ENCODE measurements at regions not wholly inside any gene's neighbourhood (a gene's known extent, or its start where the extent isn't known, plus 50 kb on each side); places are given as distances from the start of the nearest gene placed in this dataset.

- no peak for DNase-seq
- no peaks in the 10 kb centered on the region for H3K4me1 ChIP-seq
- H3K27ac ChIP-seq: no peak overlapping the region
- intact Hi-C loops (cut with DNase I; ENCODE audit: low total_unique reads): no loop called here
- H3K4me3 ChIP-seq: no peak overlapping the region
- no peaks in the 10 kb centered on the region for H3K9me3 ChIP-seq
- WGBS, 2 donors: 70 to 80% methylated on average over 2 of the region's 2 CpGs
- H3K36me3 ChIP-seq (ENCODE audit: low read depth, missing control alignments): no peaks in the 10 kb centered on the region
- no peak for TF ChIP-seq POLR2A (IDR thresholded peaks at IDR 0.05)
- TF ChIP-seq, protein P1, sequence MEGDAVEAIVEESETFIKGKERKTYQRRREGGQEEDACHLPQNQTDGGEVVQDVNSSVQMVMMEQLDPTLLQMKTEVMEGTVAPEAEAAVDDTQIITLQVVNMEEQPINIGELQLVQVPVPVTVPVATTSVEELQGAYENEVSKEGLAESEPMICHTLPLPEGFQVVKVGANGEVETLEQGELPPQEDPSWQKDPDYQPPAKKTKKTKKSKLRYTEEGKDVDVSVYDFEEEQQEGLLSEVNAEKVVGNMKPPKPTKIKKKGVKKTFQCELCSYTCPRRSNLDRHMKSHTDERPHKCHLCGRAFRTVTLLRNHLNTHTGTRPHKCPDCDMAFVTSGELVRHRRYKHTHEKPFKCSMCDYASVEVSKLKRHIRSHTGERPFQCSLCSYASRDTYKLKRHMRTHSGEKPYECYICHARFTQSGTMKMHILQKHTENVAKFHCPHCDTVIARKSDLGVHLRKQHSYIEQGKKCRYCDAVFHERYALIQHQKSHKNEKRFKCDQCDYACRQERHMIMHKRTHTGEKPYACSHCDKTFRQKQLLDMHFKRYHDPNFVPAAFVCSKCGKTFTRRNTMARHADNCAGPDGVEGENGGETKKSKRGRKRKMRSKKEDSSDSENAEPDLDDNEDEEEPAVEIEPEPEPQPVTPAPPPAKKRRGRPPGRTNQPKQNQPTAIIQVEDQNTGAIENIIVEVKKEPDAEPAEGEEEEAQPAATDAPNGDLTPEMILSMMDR (IDR thresholded peaks at IDR 0.05): no peak
- no peaks in the 10 kb centered on the region for H3K27me3 ChIP-seq
Observed at GRCh38 chr13:67961331-67961730, 731.2 kb upstream of the PCDH9 start.

GRCh38 chr13:67951431-67951830 lies 721.3 kb upstream of the PCDH9 start:
- no peak for DNase-seq
- 87 to 91% methylated on average over 2 of the region's 2 CpGs for WGBS, 2 donors
- no peaks in the 10 kb centered on the region for H3K27me3 ChIP-seq
- no peaks in the 10 kb centered on the region for H3K9me3 ChIP-seq
- no peaks in the 10 kb centered on the region for H3K4me1 ChIP-seq
- no peaks in the 10 kb centered on the region for H3K36me3 ChIP-seq (ENCODE audit: low read depth, missing control alignments)
- intact Hi-C loops (cut with DNase I; ENCODE audit: low total_unique reads): no loop called here
- H3K4me3 ChIP-seq: no peak overlapping the region
- TF ChIP-seq POLR2A (IDR thresholded peaks at IDR 0.05): no peak
- TF ChIP-seq, protein P1 (IDR thresholded peaks at IDR 0.05): no peak
- no peak overlapping the region for H3K27ac ChIP-seq

- no peaks in the 10 kb centered on the region for H3K36me3 ChIP-seq (ENCODE audit: low read depth, missing control alignments)
- H3K4me3 ChIP-seq: no peak overlapping the region
- 79 to 88% methylated on average over 3 of the region's 3 CpGs for WGBS, 2 donors
- no peaks in the 10 kb centered on the region for H3K27me3 ChIP-seq
- no peaks in the 10 kb centered on the region for H3K4me1 ChIP-seq
- TF ChIP-seq, protein P1 (IDR thresholded peaks at IDR 0.05): no peak
- no peak for TF ChIP-seq POLR2A (IDR thresholded peaks at IDR 0.05)
- no peak overlapping the region for H3K27ac ChIP-seq
- DNase-seq: no peak
- no peaks in the 10 kb centered on the region for H3K9me3 ChIP-seq
- intact Hi-C loops (cut with DNase I; ENCODE audit: low total_unique reads): no loop called here
Observed at GRCh38 chr13:67950603-67951002, 720.5 kb upstream of the PCDH9 start.

GRCh38 chr13:67946131-67946530 lies 716.0 kb upstream of the PCDH9 start:
- TF ChIP-seq, protein P1 (IDR thresholded peaks at IDR 0.05): no peak
- no peak for TF ChIP-seq POLR2A (IDR thresholded peaks at IDR 0.05)
- 76 to 85% methylated on average over 4 of the region's 4 CpGs for WGBS, 2 donors
- no peaks in the 10 kb centered on the region for H3K27me3 ChIP-seq
- intact Hi-C loops (cut with DNase I; ENCODE audit: low total_unique reads): no loop called here
- H3K4me3 ChIP-seq: no peak overlapping the region
- H3K27ac ChIP-seq: no peak overlapping the region
- no peaks in the 10 kb centered on the region for H3K4me1 ChIP-seq
- no peaks in the 10 kb centered on the region for H3K36me3 ChIP-seq (ENCODE audit: low read depth, missing control alignments)
- no peaks in the 10 kb centered on the region for H3K9me3 ChIP-seq
- no peak for DNase-seq

DNA sequence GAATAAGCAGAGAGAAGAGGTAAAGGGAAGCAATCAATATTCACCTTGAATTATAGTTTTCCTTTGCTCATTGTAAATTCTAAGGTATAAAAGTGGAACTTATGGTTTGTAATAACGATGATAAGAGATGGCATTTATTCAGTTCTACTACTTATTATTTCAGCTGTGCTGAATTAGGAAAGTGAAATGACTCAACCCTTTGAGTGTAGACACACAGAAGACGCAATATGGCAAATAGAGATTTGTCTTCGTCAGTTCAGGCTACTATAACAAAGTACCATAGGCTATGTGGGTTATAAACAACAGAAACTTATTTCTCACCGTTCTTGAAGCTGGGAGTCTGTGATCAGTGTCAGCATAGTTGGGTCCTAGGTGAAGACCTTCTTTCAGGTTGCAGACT lies 713.0 kb upstream of the PCDH9 start:
- Histone ChIP-seq H3K27me3 (no peaks in the 10 kb centered on the region), H3K4me1 (no peaks in the 10 kb centered on the region), H3K27ac (no peak overlapping the region), H3K36me3 (ENCODE audit: low read depth, missing control alignments) (no peaks in the 10 kb centered on the region), H3K4me3 (no peak overlapping the region), H3K9me3 (no peaks in the 10 kb centered on the region)
- intact Hi-C loops (cut with DNase I; ENCODE audit: low total_unique reads): no loop called here
- TF ChIP-seq, protein P1 (IDR thresholded peaks at IDR 0.05): no peak
- TF ChIP-seq POLR2A (IDR thresholded peaks at IDR 0.05): no peak
- DNase-seq: no peak
- 53 to 84% methylated on average over 4 of the region's 4 CpGs for WGBS, 2 donors
